Gastrocnemius medialis (tissue), 4 donors: ENCODE measurements at regions not wholly inside any gene's neighbourhood (a gene's known extent, or its start where the extent isn't known, plus 50 kb on each side); places are given as distances from the start of the nearest gene placed in this dataset.

Experiments used
- ATAC-seq, 2 donors: fragments of 150-250 bp; one replicate each; pipeline ENCODE4 v1.9.1; 2016
- DNase-seq, 2 donors: peaks; one replicate each; pipeline ENCODE4 v3.0.0-alpha.2; 2019
- H3K27ac ChIP-seq, 4 donors: fragments of 200-600 bp; sonication (generic); 1 replicate in 1 of 4; 2 replicates in 3 of 4; pipeline ENCODE4 v1.5.1; 2016 to 2018; ENCODE audit warnings: mild to moderate bottlenecking in 2 of 4, moderate library complexity in 1 of 4
- H3K27me3 ChIP-seq, 3 donors: fragments of 200-600 bp; sonication (generic) in 2 of 3; 1 replicate in 1 of 3; 2 replicates in 2 of 3; pipeline versions ENCODE4 v1.5.1 to v1.6.0; 2016 to 2019; ENCODE audit warnings: mild to moderate bottlenecking in 1 of 3, moderate library complexity in 1 of 3
- H3K36me3 ChIP-seq, 2 donors: fragments of 200-600 bp; sonication (generic) in 1 of 2; one replicate each; pipeline ENCODE4 v1.5.1; 2017 to 2018
- H3K4me1 ChIP-seq, 2 donors: fragments of 200-600 bp; sonication (generic) in 1 of 2; one replicate each; pipeline ENCODE4 v1.5.1; 2016 to 2017; ENCODE audit warnings: mild to moderate bottlenecking in 2 of 2
- H3K4me3 ChIP-seq, 4 donors: fragments of 200-600 bp; sonication (generic) in 3 of 4; 1 replicate in 1 of 4; 2 replicates in 3 of 4; pipeline ENCODE4 v1.5.1; 2016 to 2019; ENCODE audit warnings: mild to moderate bottlenecking in 2 of 4
- H3K9me3 ChIP-seq, 3 donors: fragments of 200-600 bp; sonication (generic) in 2 of 3; 1 replicate in 1 of 3; 2 replicates in 2 of 3; pipeline ENCODE4 v1.5.1; 2016 to 2019
- POLR2A ChIP-seq, 2 donors: fragments of 450-650 bp; IDR thresholded peaks; one replicate each; pipeline ENCODE4 v1.6.1; 2017; ENCODE audit warnings: antibody characterized with exemption in 2 of 2, mild to moderate bottlenecking in 2 of 2, moderate library complexity in 2 of 2
- in situ Hi-C, 4 donors: fragments of 200-750 bp; cut with MboI; loops; one replicate each; pipeline versions ENCODE4 v1.15.0 to v1.8.0; 2017; ENCODE audit warnings: low sequenced_read_pairs in 4 of 4
- intact Hi-C: fragments of 100-400 bp; cut with DNase I; formaldehyde crosslinking; loops from one replicate; pipeline ENCODE4 v1.15.1; 2023; ENCODE audit warnings: low total_unique reads
- TF ChIP-seq, protein P1 (sequence below), 5 experiments: fragments of 450-650 bp in 3 of 5; fragments of 200-600 bp in 2 of 5; sonication (generic) in 2 of 5; IDR thresholded peaks in 4 of 5; conservative IDR thresholded peaks in 1 of 5; 1 replicate in 4 of 5; 2 replicates in 1 of 5; pipeline ENCODE4 v1.5.1; 2016 to 2019; ENCODE audit warnings: antibody characterized with exemption in 5 of 5, mild to moderate bottlenecking in 3 of 5, moderate library complexity in 3 of 5

DNA sequence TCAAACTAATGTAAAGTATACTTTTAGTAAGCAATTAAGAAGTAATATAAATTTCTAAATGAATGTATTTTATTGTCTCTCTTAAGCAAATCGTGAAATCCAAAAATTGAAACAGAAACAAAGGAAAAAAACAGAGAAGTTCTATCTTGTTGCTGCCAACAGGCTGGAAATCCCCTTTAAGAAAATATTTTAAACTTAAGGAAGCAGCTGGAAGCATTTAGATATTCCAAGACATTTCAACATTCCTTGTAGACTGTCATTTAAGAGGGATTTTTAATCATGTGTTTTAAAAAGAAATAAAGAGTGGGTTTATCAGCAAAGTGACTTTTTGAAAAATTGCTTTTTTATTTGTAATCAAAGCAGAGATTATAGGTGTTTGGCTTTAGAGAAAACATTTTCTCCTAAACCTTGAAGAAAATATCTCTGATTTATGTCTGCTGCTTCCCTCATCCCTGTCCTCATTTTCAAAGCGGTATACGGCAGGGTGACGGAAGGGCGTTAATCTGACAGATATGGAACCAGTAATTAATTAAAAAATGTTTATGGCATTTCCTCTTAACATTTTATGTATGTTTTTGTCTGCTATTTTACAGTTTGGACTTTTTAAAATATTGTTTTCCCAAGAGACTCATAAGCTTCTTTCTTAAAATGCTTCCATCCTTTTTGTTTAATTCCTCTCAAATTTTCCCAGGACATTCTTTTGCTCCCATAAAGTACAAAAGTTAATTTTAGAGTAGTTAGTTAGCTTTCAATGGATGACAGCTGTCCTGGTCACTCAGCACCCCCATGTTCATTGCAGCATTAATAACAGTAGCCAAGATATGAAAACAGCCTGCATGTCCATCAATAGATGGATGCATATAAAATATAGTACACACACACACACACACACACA, 245.6 kb downstream of the LURAP1L start:
- DNase-seq: no peak
- intact Hi-C loops (no loop called here), in situ Hi-C loops (loop anchor here in 1 of 4 donors (10.0 kb wide), 1 partner anchor 56 kb away; no protein-coding TSS in a partner anchor)
- TF ChIP-seq POLR2A (IDR thresholded peaks at IDR 0.05): no peak
- TF ChIP-seq, protein P1, sequence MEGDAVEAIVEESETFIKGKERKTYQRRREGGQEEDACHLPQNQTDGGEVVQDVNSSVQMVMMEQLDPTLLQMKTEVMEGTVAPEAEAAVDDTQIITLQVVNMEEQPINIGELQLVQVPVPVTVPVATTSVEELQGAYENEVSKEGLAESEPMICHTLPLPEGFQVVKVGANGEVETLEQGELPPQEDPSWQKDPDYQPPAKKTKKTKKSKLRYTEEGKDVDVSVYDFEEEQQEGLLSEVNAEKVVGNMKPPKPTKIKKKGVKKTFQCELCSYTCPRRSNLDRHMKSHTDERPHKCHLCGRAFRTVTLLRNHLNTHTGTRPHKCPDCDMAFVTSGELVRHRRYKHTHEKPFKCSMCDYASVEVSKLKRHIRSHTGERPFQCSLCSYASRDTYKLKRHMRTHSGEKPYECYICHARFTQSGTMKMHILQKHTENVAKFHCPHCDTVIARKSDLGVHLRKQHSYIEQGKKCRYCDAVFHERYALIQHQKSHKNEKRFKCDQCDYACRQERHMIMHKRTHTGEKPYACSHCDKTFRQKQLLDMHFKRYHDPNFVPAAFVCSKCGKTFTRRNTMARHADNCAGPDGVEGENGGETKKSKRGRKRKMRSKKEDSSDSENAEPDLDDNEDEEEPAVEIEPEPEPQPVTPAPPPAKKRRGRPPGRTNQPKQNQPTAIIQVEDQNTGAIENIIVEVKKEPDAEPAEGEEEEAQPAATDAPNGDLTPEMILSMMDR (IDR thresholded peaks at IDR 0.05 in 4 of 5, conservative IDR thresholded peaks at IDR 0.05 in 1 of 5): no peak
- Histone ChIP-seq H3K27ac (no peak overlapping the region), H3K9me3 (no peaks in the 10 kb centered on the region), H3K4me1 (no peaks in the 10 kb centered on the region), H3K27me3 (no peaks in the 10 kb centered on the region), H3K4me3 (no peak overlapping the region), H3K36me3 (no peaks in the 10 kb centered on the region)
- ATAC-seq: no peak

DNA sequence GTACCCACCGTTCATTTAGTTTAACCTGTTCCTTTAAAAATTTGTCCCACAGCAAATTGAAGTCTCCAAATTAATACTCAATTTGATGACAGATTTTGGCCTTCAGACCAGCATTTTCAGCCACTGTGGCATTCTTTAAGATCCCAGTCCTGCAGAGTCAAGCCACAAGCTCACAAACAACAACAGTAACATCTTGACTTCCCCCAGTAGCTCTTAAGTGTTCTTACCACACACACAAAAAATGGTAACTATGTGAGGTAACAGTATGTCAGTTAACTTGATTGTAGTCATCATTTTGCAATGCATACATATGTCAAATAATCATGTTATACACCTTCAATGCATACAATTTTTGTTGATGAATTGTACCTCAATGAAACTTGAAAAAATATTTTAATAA, 247.9 kb downstream of the LURAP1L start:
- in situ Hi-C loops (loop anchor here in 1 of 4 donors (10.0 kb wide), 1 partner anchor 58 kb away; no protein-coding TSS in a partner anchor), intact Hi-C loops (no loop called here)
- Histone ChIP-seq H3K4me3 (no peak overlapping the region), H3K9me3 (no peaks in the 10 kb centered on the region), H3K36me3 (no peaks in the 10 kb centered on the region), H3K27ac (no peak overlapping the region), H3K4me1 (no peaks in the 10 kb centered on the region), H3K27me3 (no peaks in the 10 kb centered on the region)
- DNase-seq (no peak), ATAC-seq (no peak)
- no peak for TF ChIP-seq POLR2A (IDR thresholded peaks at IDR 0.05)
- TF ChIP-seq, protein P1 (IDR thresholded peaks at IDR 0.05 in 4 of 5, conservative IDR thresholded peaks at IDR 0.05 in 1 of 5): no peak

DNA sequence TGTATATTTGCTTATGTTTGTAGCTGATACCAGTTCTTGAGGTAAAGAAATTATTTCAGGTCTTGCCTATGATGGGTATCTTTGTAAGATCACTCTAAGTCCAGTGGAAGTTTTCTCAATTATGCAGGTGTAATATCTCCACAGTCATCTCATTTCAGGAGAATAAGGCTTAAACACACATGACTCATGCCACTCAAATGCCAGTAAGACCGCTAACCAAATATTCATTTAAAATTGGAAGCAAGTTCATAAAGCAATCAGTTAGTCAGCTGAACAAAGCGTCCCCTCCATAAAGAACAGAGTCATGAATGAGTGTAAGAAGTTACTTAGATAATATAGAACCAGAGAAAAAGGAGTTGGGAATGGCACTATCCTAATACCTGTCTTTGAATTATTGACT, 248.7 kb downstream of the LURAP1L start:
- intact Hi-C loops: no loop called here

DNA sequence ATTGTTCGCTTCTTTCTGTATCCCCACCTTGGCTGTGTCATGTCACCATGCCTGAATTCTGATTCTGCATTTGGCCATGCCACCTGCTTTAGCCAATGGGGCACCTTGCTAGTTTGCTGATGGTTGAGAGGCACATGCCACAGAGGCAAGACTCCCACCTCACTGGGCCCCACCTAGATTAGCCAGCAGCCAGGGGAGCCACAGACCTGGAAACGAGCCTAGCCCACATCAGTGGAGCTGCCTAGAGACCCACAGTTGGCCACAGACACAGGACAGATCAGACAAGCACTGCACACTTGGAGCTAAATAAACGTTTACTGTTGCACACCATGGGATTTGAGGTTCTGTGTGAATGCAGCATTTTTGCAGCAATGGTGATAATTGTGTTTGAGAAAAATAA, 252.1 kb downstream of the LURAP1L start:
- Histone ChIP-seq H3K27me3 (no peaks in the 10 kb centered on the region), H3K4me3 (no peak overlapping the region), H3K9me3 (no peaks in the 10 kb centered on the region), H3K27ac (no peak overlapping the region), H3K4me1 (no peaks in the 10 kb centered on the region), H3K36me3 (no peaks in the 10 kb centered on the region)
- intact Hi-C loops: no loop called here
- ATAC-seq (no peak), DNase-seq (no peak)
- in situ Hi-C loops: loop anchor here in 1 of 4 donors (10.0 kb wide), 1 partner anchor 62 kb away; no protein-coding TSS in a partner anchor
- TF ChIP-seq, protein P1 (IDR thresholded peaks at IDR 0.05 in 4 of 5, conservative IDR thresholded peaks at IDR 0.05 in 1 of 5): no peak
- no peak for TF ChIP-seq POLR2A (IDR thresholded peaks at IDR 0.05)

More for the DNA sequence above, 248.7 kb downstream of the LURAP1L start:
- TF ChIP-seq, protein P1 (IDR thresholded peaks at IDR 0.05 in 4 of 5, conservative IDR thresholded peaks at IDR 0.05 in 1 of 5): no peak
- TF ChIP-seq POLR2A (IDR thresholded peaks at IDR 0.05): no peak
- in situ Hi-C loops: loop anchor here in 1 of 4 donors (10.0 kb wide), 1 partner anchor 59 kb away; no protein-coding TSS in a partner anchor
- no peak overlapping the region for H3K4me3 ChIP-seq
- ATAC-seq (no peak), DNase-seq (no peak)
- no peaks in the 10 kb centered on the region for H3K4me1 ChIP-seq
- H3K9me3 ChIP-seq: no peaks in the 10 kb centered on the region
- no peaks in the 10 kb centered on the region for H3K36me3 ChIP-seq
- H3K27ac ChIP-seq: no peak overlapping the region
- no peaks in the 10 kb centered on the region for H3K27me3 ChIP-seq
